KMS-11 (cell line): ENCODE measurements at regions not wholly inside any gene's neighbourhood (a gene's known extent, or its start where the extent isn't known, plus 50 kb on each side); places are given as distances from the start of the nearest gene placed in this dataset.

Source experiments
- H2AFZ ChIP-seq: fragments of 200-600 bp; sonication (generic); 2 replicates; pipeline ENCODE4 v1.6.1; 2016; ENCODE audit warnings: antibody characterized with exemption, mixed run types, low read depth
- H3K27ac ChIP-seq: fragments of 200-600 bp; sonication (generic); 2 replicates; pipeline ENCODE4 v1.6.1; 2016; ENCODE audit warnings: mild to moderate bottlenecking, mixed run types
- H3K27me3 ChIP-seq: fragments of 200-600 bp; sonication (generic); 2 replicates; pipeline ENCODE4 v1.6.1; 2017; ENCODE audit warnings: mild to moderate bottlenecking, low read depth, mixed run types, moderate library complexity; ENCODE audit not compliant: insufficient read depth
- H3K36me3 ChIP-seq: fragments of 200-600 bp; sonication (generic); 2 replicates; pipeline ENCODE4 v1.6.1; 2017; ENCODE audit warnings: mild to moderate bottlenecking, mixed run types; ENCODE audit not compliant: insufficient read depth
- H3K4me1 ChIP-seq: fragments of 200-600 bp; sonication (generic); 2 replicates; pipeline ENCODE4 v1.6.1; 2016; ENCODE audit warnings: mild to moderate bottlenecking, low read depth, mixed run types; ENCODE audit not compliant: poor library complexity, severe bottlenecking
- H3K4me2 ChIP-seq: fragments of 200-600 bp; sonication (generic); 2 replicates; pipeline ENCODE4 v1.7.0; 2016; ENCODE audit warnings: mild to moderate bottlenecking, mixed run types
- H3K4me3 ChIP-seq: fragments of 200-600 bp; sonication (generic); IDR thresholded peaks from 2 replicates; pipeline ENCODE4 v1.6.1; 2017; ENCODE audit warnings: low read depth, low read length, mixed read lengths; ENCODE audit not compliant: insufficient read depth
- H3K79me2 ChIP-seq: fragments of 200-600 bp; sonication (generic); 2 replicates; pipeline ENCODE4 v1.6.1; 2016; ENCODE audit warnings: low read depth, mixed run types; ENCODE audit not compliant: insufficient read depth
- H3K9ac ChIP-seq: fragments of 200-600 bp; sonication (generic); 2 replicates; pipeline ENCODE4 v1.6.1; 2016; ENCODE audit warnings: mild to moderate bottlenecking, mixed run types
- H4K20me1 ChIP-seq: fragments of 200-600 bp; sonication (generic); 2 replicates; pipeline ENCODE4 v1.6.1; 2016; ENCODE audit warnings: mild to moderate bottlenecking, mixed run types; ENCODE audit not compliant: insufficient read depth
- TF ChIP-seq, protein P1 (sequence below): fragments of 200-600 bp; sonication (generic); conservative IDR thresholded peaks from 2 replicates; pipeline ENCODE4 v1.6.1; 2017; ENCODE audit warnings: low read depth, mild to moderate bottlenecking, antibody characterized with exemption, low read length, moderate library complexity, mixed read lengths

DNA sequence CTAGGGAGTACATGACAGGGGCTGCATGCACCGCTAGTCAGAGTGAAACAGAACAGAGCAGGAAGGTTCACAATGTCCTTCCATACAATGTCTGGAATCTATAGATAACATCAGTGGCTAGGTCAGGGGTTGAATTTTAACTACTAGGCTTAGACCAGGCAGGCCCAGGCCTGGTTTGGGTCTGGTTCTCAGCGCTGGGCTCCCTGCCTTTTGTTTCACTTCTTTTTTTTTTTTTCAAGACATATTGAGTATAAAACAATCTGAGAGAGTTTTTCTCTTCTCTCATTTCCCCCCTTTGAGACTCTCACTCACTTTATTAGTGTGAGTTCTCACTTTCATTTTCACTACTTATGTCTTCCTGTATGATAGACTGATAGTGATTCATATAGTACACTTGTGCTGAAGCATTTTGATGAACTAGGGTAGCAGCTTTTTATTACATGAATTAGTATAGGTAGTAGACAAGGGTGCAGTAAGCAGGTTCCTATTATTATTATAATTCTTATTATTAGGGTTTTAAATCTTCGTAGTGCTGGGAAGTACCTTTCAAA is 120.0 kb upstream of the ZDHHC15 start:
- no peaks in the 10 kb centered on the region for H3K79me2 ChIP-seq
- no peak overlapping the region for H3K4me3 ChIP-seq
- TF ChIP-seq, protein P1, sequence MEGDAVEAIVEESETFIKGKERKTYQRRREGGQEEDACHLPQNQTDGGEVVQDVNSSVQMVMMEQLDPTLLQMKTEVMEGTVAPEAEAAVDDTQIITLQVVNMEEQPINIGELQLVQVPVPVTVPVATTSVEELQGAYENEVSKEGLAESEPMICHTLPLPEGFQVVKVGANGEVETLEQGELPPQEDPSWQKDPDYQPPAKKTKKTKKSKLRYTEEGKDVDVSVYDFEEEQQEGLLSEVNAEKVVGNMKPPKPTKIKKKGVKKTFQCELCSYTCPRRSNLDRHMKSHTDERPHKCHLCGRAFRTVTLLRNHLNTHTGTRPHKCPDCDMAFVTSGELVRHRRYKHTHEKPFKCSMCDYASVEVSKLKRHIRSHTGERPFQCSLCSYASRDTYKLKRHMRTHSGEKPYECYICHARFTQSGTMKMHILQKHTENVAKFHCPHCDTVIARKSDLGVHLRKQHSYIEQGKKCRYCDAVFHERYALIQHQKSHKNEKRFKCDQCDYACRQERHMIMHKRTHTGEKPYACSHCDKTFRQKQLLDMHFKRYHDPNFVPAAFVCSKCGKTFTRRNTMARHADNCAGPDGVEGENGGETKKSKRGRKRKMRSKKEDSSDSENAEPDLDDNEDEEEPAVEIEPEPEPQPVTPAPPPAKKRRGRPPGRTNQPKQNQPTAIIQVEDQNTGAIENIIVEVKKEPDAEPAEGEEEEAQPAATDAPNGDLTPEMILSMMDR = no peak
- H3K27me3 ChIP-seq = no peaks in the 10 kb centered on the region
- H3K27ac ChIP-seq = no peak overlapping the region
- H3K9ac ChIP-seq = no peak overlapping the region
- no peaks in the 10 kb centered on the region for H3K4me1 ChIP-seq
- H3K4me2 ChIP-seq = no peak overlapping the region
- H2AFZ ChIP-seq = no peak overlapping the region
- H3K36me3 ChIP-seq = no peaks in the 10 kb centered on the region
- H4K20me1 ChIP-seq = no peaks in the 10 kb centered on the region

DNA sequence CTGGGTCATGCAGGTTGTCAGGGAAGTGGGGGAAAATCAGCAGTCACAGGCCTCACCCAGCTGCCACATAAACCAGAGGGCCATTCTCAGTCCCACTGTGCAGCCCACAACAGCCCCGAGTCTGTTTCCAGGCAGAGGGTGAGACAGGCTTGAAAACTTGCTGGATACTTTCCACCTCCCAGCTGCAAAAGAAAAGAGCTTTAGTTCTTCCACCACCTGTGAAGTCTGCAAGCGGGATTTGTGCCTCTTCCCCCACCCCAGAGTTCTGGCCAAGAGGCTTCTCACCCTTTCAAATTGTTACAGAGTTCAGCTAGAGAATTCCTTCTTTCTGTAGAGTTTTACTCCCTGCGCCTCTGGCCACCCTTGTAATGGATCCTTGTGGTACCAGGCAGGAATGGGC is 115.5 kb upstream of the ZDHHC15 start:
- no peaks in the 10 kb centered on the region for H3K4me1 ChIP-seq
- H3K4me3 ChIP-seq = no peak overlapping the region
- no peaks in the 10 kb centered on the region for H3K27me3 ChIP-seq
- H3K36me3 ChIP-seq = no peaks in the 10 kb centered on the region
- H2AFZ ChIP-seq = no peak overlapping the region
- no peaks in the 10 kb centered on the region for H3K79me2 ChIP-seq
- no peaks in the 10 kb centered on the region for H4K20me1 ChIP-seq
- H3K4me2 ChIP-seq = no peak overlapping the region
- H3K27ac ChIP-seq = no peak overlapping the region
- H3K9ac ChIP-seq = no peak overlapping the region
- TF ChIP-seq, protein P1 = no peak

DNA sequence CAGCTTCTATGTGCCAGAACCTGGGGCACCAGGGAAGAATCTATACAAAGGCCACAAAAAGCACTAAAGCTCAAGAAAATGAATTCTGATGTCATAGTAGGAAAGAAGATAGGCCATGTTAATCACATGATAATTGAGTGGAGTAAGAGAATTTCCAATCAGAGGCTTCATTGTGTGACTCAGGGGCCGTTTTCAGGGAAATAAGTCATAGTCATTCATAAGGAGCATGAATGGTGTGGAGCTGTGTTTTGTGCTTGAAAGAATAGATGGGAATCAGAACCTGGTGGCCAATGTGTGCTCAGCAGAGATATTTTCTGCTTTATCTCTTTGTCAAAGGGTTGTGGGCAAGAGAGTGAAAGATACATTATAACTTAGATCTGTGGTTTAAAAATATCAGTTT is 102.4 kb upstream of the ZDHHC15 start:
- no peaks in the 10 kb centered on the region for H3K36me3 ChIP-seq
- TF ChIP-seq, protein P1 = no peak
- H3K27ac ChIP-seq = no peak overlapping the region
- H3K27me3 ChIP-seq = no peaks in the 10 kb centered on the region
- H3K79me2 ChIP-seq = no peaks in the 10 kb centered on the region
- H3K4me3 ChIP-seq = no peak overlapping the region
- no peaks in the 10 kb centered on the region for H4K20me1 ChIP-seq
- no peaks in the 10 kb centered on the region for H3K4me1 ChIP-seq
- H3K4me2 ChIP-seq = no peak overlapping the region
- no peak overlapping the region for H2AFZ ChIP-seq
- H3K9ac ChIP-seq = no peak overlapping the region

DNA sequence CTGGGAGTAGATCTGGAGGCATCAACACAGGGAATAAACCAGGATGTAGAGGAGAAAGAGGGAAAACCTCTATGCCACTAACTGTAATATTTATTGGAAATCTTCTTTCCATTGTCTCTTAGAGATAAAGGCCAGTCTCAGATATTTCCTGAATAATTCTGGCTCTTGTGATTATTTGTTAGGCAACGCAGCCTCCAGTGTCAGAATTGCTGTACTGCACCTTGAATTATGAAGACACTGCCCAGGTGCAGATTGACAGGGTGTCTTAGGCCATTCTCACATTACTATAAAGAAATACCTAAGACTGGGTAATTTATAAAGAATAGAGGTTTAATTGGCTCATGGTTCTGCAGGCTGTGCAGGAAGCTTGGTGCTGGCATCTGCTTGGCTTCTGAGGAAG is 100.7 kb upstream of the ZDHHC15 start:
- Histone ChIP-seq H3K27me3 (no peaks in the 10 kb centered on the region), H2AFZ (no peak overlapping the region), H3K36me3 (no peaks in the 10 kb centered on the region), H3K79me2 (no peaks in the 10 kb centered on the region), H4K20me1 (no peaks in the 10 kb centered on the region), H3K9ac (no peak overlapping the region), H3K4me1 (no peaks in the 10 kb centered on the region), H3K27ac (no peak overlapping the region), H3K4me3 (no peak overlapping the region), H3K4me2 (no peak overlapping the region)
- TF ChIP-seq, protein P1 = peak; percentile 51
